ENCODE measurements at regions not wholly inside any gene's neighbourhood (a gene's known extent, or its start where the extent isn't known, plus 50 kb on each side); places are given as distances from the start of the nearest gene placed in this dataset.

GRCh38 chr2:198654646-198655045 is 803.1 kb downstream of the SATB2 start:
- no peak for TF ChIP-seq CTCF (IDR thresholded peaks at IDR 0.05)
- no peak for TF ChIP-seq EZH2 (IDR thresholded peaks at IDR 0.05; ENCODE audit: borderline replicate concordance, insufficient read depth, low read depth, low read length, poor library complexity, severe bottlenecking)
